Stimulated activated naive CD4-positive, alpha-beta T cell (primary cell): ENCODE measurements at regions not wholly inside any gene's neighbourhood (a gene's known extent, or its start where the extent isn't known, plus 50 kb on each side); places are given as distances from the start of the nearest gene placed in this dataset.
"Not testable (repeated sequence)": the region's sequence is repeated elsewhere in the genome, so short reads cannot be mapped to it uniquely, and the experiment has no call there.

Source experiments
- DNase-seq, 6 experiments: peaks; one replicate each; lab custom pipeline; 2025; lab: John Stamatoyannopoulos, UW

DNA sequence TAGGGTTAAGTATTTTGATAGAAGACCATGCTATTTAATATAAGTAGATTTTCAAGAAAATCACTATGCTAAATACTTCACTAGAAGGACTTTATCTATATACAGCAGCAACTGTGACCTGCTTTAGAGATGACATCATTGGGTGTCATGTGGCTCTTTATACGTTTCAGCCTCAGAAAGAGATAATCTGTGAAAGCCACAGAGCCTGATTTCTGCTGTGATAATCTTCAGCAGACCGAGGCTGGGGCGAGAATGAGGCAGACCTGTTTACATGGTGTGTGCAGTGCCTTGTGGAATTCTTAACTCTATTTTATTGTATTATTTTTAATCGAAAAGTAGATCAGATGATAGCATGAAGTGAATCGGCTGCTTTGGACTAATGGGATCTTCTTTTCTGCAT, 471.2 kb downstream of the MFSD1 start:
- no peak for DNase-seq

DNA sequence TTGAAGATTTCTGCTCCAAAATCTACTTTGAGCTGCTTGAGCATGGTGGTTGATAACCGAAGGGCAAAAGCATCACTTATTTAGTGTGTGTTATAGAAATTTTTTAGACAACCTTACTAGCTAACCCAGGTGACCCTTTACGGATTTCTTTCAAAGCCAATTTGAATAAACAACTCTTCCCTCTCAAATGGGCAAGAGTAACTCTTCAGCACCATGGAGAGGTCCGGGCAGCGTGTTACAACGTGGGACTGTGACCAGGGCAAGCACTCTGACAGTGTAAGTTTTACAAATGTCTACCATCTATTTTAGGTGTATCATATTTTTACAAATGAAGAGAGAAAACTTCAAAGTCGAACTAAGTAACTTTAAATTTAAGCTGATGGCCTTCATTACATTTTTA, 471.8 kb downstream of the MFSD1 start:
- DNase-seq: no peak

DNA sequence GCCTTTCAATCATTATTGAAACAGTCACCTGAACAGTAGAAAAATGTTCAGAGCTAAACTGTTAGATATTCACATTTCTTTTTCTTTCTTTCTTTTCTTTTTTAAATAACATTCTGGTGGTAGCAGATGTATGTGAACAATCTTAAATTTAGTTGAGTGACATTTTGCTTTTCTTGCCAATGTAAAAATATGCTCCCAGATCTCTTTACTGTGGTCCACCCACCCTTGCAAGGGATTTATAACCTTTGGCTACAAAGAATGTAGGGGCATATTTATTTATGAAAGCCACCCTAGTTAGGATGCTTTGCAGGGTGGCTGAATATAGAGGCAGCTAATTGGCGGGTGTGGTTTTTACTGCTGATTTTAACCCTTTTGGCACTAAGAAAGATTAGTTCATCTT, 473.9 kb downstream of the MFSD1 start:
- DNase-seq: no peak

DNA sequence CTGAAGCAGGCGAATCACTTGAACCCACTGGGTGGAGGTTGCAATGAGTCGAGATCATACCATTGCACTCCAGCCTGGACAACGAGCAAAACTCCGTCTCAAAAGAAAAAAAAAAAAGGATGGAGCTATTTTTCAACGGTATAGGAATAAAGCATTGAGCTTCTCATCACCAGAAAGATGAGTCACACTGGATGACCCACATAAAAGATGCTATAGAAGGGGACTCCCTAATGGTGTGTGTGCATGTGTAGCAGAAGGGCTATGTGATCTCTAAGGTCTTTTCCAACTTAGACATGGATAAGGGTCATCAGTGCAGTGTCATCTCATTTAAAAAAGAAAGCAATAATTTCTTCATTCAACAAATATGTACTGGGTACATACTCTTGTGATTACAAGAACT, 476.0 kb downstream of the MFSD1 start:
- DNase-seq: no peak

DNA sequence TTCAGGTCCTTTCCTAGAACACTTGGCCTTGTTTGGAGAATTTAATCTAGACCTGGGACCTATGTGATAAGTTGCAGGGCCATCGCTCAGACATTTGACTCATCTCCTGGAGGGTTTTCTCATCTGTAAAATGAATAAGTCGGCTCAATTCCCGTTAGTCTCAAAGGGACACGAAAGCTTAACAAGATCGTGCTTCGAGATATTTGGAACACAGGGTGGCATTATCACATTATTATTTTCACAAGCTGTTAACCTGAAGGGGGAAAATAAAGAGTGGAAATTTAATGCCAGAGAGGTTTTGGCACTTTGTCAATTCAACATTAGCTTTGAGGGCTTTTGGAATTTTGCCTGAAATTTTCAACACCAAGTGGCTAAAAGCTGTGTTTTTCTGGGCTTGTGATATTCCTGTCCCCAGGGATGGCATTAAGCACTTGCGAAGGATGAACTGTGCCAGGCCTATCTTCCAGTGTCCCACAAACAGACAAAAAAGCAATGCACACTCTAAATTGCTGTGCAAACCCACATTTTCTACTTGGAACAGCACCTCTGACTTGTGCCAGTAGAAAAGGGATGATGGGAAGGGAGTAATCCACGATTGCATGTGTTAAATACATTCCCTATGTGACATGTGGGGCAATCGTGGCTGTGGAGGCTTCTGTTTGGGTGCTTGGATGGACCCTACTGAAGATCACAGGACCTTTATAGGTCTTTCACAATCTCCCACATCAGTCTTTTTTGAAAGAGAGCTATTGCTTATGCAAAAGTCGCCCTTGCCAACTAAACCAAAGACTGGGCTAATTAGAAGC, 478.7 kb downstream of the MFSD1 start:
- no peak for DNase-seq

DNA sequence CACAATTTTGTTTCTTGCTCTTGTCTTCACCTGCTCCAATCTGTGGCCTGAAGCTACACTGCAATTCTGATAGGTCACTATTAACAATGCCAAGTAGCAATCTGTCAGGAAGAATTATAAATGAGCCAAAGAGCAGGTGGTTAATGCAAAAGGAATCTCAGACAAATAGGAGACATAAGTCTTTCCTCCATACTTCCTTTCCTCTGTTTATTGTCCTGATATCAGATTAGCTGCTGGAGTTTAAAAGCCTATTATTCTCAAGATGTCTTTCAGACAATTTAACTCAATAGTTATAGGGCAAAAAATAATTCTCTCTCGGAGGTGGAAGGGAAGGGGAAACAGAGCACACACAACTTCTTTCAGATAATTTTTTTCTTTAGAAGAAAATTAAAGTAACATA, 491.6 kb downstream of the MFSD1 start:
- no peak for DNase-seq

DNA sequence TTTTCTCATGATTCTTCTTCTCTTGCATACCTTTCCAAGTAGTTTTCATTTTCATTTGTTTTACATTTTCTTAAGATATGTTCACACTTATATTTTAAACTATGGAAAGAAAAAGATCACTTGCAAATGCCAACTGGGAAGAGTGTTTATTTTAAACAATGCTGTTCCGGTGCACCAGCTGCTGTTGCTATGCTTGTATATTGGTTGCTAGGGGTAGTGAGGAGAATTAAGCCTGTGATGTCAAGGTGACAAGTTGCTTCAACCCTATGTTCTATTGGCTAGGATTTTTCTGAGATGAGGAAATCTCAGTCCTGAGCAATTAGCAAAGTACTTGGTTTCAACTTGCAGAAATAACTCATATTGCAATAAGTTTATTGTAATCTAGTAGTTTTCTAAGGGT, 500.1 kb downstream of the MFSD1 start:
- no peak for DNase-seq

DNA sequence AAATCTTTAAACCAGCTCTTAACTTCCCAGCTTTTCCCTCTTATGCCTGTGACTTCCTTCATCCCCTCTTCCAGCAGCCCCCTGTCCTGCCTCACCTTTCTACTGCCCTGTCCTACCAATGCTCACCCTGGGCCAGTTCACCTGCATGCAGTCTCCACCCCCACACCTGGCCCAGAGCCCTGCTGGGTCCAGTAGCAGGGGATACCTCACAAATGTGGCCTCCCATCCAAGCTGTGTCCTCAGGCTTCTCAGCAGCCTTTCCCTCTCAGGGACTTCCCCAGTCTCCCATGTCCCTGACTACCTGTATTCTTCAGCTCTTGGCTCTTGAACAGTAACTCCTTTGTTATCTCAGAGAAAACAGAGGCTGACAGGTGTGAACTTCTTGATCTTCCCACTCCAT, 503.2 kb downstream of the MFSD1 start:
- no peak for DNase-seq

DNA sequence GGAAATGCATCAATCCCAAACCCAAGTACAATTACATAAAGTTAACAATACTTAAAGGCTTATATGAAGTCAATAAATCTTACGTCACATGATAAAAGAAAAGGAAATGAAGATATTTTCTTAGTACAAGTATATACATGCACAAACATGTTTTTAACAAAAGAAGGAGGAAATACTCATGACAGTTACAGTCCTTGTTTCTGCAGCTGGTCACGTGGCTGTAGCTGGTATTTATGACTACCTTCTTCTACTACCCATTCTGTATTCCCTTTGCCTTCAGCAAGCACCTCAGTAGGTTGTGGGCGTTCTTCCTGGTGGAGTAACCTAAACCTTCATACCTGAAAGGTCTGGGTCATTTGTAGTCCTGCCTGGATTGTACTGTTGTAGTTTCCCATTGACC, 514.9 kb downstream of the MFSD1 start:
- not testable (repeated sequence) for DNase-seq

DNA sequence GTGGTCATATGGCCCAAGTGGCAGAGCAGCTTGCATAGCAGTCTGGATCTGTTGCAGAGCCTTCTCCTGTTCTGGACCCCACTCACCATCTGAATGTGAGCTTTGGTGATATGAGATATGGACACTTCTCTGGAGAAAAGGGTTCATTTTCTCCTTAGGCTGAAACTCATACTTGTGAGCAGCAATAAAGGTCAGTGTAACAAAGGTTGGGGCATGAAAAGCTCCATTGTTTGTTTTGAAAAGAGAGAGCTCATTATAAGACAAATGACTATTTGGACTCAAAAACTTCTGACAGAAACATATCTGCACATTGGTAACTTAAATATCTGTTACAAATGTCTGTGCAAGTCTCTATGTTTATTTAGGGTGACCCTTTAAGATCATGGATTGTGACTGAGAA, 517.3 kb downstream of the MFSD1 start:
- no peak for DNase-seq

DNA sequence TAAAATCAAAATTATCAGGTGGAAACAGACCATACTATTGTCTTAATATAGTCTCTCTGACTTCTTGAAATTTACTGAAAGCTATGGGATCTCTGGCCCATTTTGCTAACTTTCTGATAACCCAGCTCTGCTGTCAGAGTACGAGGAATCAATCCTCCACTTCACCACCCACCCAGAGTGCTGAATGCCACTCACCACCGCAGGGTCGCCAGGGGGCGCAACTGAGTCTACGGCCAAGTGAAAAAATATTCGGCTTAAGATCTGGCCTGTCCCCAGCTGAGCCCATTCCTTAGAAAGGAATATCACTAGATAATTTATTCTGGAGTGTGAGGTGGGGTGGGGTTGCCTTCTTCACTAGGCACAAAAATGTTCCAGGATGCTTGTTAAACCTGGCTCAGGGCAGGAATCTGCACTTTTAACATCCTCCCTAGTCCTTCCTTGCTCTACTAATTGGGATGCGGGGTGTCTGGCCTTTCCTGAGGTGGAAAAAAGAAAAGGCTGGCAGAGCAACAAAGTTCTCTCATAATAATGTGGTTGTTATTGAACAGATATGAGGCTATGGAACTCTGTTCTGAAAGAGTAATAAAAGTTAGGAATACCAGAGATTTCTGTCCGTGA, 520.6 kb downstream of the MFSD1 start:
- no peak for DNase-seq

DNA sequence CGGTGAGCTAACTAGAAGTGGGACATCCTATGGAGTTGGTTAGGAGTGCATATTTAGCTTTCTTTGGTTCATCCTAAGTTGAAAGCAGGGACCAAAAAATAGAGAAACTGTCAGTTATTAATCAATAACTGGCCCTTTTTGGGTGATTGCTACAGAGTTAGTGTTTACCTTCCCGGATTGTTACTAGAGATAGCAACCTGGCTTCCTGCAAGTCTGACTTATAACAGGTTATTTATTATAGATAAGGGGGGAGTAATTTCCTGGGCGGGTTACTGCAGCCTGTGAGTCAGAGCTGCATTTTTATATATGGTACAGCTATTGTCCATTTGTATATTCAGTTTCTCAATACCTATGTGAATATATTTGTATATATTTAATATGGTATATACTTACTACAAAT, 522.0 kb downstream of the MFSD1 start:
- no peak for DNase-seq

DNA sequence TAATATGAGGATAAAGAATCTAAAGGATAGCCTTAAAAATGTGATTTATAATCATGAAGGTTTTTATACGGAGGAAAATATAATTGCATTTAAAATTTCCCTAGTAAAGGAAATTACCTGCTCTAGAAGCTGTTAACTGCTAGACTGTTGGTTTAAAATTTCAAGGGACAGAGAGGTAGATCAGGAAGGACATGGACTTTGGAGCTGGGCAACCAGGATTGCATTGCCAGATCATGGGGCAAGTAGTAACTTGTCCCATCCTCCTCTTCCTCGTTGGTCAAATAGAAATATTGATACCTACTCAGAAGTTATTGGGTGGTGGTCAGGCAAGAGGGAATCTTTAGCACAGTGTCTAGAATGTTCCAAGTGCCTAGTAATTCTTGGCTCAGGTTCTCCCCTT, 525.1 kb downstream of the MFSD1 start:
- no peak for DNase-seq

DNA sequence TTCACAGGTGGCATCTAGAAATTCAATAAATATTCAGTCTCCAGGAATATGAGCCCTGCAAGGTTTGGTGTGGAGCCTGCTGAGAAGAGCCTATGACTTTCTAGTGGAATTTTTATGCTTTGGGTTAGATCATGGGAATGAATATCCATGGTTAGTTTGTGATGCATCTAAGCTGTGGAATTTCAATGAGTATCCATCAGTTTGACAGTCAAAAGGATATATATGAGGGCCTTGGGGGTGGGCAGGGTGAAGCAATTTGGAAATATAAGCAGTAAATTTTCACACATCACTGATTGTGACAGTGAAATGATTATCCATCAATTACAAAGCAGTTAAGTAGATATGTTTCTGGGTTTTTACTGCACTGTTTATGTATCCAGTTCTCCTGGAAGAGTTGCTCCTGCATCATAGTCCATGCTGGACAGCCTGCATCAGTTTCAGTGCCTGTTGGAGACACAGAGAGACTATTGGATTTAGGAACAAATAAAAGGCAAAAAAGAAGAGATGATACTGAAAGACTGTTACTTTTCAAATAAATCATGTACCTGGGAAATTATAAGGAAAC, 530.8 kb downstream of the MFSD1 start:
- no peak for DNase-seq

DNA sequence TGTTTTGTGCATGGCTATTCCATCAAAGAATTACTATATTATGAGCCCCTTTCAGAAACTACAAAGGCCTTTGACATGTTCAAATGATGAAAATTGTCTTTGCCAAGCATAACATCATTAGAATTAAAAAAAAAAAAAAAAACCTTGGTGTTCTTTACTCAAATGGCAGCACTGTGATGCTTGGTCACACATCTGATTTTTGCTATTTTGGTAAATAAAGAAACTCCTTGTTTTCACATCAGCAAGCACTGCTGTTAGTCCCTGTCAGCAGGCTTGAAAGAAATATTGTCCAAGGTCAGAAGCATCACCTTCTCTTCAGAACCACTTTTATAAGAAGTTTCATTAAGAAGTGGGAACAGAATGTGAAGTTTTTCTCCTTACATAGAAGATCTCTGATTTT, 537.3 kb downstream of the MFSD1 start:
- no peak for DNase-seq

DNA sequence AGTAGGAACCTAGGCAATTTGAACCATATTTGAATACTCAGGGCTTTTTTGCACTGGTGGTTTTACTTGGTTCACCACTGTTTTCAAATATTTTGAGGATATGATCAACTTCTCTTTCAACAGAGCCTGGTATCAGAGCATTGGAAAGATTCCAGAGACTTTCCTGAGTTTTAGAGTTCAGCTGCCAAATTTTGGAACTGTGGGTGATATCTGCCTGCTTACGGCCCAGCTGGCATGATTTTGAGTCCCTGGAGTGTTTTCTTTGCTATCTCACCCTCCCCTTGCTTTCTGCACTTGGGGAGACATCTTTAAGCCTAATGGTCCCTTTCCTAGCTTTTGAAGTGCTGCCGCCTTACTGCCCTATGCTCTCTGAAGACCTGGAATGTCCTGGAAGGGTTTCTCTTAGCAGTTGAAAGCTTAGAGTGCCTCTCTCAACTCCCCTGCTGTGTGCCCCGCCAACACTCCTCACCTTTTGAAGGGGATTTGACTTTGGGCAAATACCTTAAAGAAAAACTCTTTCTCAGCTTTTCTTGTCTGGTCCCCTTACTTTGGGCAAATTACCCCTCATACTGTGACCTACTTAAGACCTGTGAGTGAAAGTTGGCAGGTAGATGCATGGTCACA, 539.1 kb downstream of the MFSD1 start:
- no peak for DNase-seq

DNA sequence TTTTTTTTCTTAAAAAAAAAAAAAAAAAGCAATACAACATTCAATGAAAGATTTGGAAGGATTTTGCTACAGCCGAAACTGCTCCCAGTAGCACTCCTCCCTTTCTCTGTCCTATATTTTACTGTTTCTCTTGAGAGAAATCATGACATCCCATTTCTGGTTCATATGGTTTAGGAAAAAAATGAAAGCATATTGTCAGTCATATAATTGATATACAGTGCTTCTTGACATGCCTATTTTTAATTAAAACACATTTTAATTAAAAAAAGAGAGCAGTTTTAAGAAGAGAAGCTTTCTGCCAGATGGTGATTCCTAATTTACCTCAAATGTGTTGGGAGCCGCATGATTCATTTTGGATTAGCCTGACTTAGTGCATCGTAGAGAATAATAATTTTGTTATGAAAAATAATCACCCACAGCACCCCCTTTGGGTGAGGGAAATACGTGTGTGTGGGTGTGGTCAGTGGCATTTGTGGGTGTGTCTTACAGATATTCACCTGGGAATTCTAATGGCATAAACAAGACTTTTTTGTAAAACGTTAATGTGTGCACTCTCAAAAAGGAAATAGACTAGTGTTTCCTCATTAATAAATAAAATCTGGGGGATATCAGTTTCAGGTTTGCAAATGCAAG, 544.5 kb downstream of the MFSD1 start:
- no peak for DNase-seq

DNA sequence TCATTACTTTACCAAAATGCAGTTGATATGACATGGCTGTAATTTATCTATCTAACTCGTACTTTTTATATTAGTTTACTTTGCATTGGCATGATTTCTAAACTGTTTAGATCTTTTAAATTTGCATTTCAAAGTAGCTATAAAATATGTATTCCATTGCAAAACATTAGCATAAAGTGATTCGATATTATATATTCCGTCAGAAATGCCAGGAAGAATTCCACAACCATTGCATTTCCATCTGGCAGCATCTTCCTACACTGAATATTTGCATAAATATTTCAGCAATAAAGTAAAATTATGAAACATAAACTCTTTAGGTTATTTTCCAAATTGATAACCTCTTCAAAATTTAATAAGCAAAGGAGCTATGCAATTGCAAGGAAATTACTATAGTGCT, 546.6 kb downstream of the MFSD1 start:
- no peak for DNase-seq

DNA sequence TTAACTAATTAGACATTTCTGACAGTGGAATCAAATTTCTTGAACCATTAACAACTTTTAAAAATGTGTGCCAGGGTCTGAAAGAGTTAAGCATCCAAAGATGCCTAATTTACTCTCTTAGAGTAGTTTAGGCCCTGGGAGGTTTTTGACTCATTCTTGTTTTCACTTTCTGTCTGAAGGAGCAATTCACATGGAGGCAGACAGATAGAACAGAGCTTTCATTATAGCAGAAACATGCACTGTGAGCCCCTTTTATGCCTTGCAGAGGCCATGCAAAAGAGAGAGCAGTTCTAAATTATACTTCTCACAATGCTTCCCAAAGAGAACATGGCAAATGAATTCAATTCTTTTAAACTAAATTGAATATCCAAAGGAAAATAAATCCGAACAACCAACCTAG, 554.8 kb downstream of the MFSD1 start:
- DNase-seq: no peak

DNA sequence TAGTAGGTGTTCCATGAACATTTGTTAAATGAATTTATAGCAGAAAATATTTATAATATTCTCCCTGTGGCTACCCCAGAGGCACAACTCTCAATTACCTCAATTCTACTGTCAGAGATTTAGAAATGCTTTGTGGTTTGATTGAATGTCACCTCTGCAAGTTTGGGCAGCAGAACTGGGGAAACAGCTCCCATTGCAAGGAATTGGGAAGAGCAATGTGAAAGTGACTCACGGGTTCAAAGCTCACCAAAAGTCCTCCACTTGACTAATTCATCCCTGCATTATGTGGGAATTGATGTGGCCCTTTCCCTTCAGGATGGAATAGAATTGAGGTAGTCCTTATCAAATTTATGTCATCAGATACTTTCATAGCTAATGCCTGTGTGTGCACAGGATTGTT, 562.7 kb downstream of the MFSD1 start:
- DNase-seq: no peak

DNA sequence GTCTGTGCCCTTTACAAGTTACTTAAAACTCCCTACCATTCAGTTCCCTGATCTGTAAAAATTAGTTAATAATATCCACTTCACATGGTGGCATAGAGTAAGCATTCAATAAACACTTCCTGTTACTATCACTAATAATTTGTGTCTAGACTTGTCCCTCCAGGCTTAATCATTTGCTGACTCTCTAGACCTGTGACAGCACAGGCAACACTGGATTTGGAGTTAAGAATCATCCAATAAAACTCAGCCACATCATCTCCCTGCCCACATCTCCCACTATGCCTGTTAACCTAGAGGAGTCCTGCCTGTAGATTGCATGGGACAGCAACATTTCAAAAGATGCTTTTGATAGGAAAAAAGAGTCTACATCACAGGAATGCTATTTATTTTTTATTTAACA, 564.6 kb downstream of the MFSD1 start:
- DNase-seq: no peak

DNA sequence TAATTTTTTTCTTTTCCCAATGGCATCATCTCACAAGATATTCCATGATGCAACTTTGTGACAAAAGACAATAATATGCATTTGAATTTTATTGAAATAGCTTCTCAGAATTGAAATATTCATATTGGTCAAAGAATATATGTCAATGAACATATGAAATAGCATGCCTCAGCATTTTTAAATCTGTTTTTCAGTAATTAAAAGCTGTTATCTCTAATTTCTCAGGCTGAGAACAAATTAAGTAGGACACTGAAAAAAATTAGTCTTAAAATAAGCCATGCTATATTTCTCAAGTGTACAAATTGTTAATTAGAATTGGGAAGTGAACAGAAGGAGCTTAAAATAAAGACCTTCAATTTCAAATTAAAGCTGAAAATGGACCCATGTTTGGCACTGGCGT, 570.1 kb downstream of the MFSD1 start:
- DNase-seq: no peak
